Karpas-422 (cell line): ENCODE measurements at regions not wholly inside any gene's neighbourhood (a gene's known extent, or its start where the extent isn't known, plus 50 kb on each side); places are given as distances from the start of the nearest gene placed in this dataset.

Source experiments
- DNase-seq: peaks from one replicate; pipeline ENCODE4 v3.0.0-alpha.2; 2015
- H2AFZ ChIP-seq: fragments of 200-600 bp; sonication (generic); 2 replicates; pipeline ENCODE4 v1.6.1; 2014; ENCODE audit warnings: antibody characterized with exemption, low read length, mixed read lengths
- H3K27ac ChIP-seq: fragments of 200-600 bp; sonication (generic); 2 replicates; pipeline ENCODE4 v1.5.1; 2014; ENCODE audit warnings: mild to moderate bottlenecking, low read length, moderate library complexity
- H3K27me3 ChIP-seq: fragments of 200-600 bp; sonication (generic); 2 replicates; pipeline ENCODE4 v1.6.1; 2014; ENCODE audit warnings: low read length, mixed read lengths
- H3K36me3 ChIP-seq: fragments of 200-600 bp; sonication (generic); 2 replicates; pipeline ENCODE4 v1.6.1; 2014; ENCODE audit warnings: low read length, mixed read lengths; ENCODE audit not compliant: insufficient read depth
- H3K4me1 ChIP-seq: fragments of 200-600 bp; sonication (generic); 2 replicates; pipeline ENCODE4 v1.6.1; 2014; ENCODE audit warnings: mild to moderate bottlenecking, low read length, mixed read lengths
- H3K4me2 ChIP-seq: fragments of 200-600 bp; sonication (generic); 2 replicates; pipeline ENCODE4 v1.6.1; 2014; ENCODE audit warnings: low read length, low read depth, mild to moderate bottlenecking; ENCODE audit not compliant: poor library complexity, severe bottlenecking
- H3K4me3 ChIP-seq: fragments of 200-600 bp; sonication (generic); 2 replicates; pipeline ENCODE4 v1.5.1; 2014; ENCODE audit warnings: mild to moderate bottlenecking, antibody characterized with exemption, low read length, mixed read lengths
- H3K79me2 ChIP-seq: fragments of 200-600 bp; sonication (generic); 2 replicates; pipeline ENCODE4 v1.6.1; 2014; ENCODE audit warnings: mild to moderate bottlenecking, low read length, mixed read lengths
- H3K9ac ChIP-seq: fragments of 200-600 bp; sonication (generic); 2 replicates; pipeline ENCODE4 v1.6.0; 2014; ENCODE audit warnings: low read length
- H3K9me2 ChIP-seq: fragments of 200-600 bp; sonication (generic), shearing (Covaris generic); replicated peaks from 2 replicates; pipeline ENCODE4 v1.6.0; 2014; ENCODE audit warnings: mild to moderate bottlenecking, low read length, moderate library complexity; ENCODE audit not compliant: insufficient read depth
- H3K9me3 ChIP-seq: fragments of 300-700, 200-600 bp; sonication (generic); 2 replicates; pipeline ENCODE4 v1.6.1; 2014; ENCODE audit warnings: low read length, mixed read lengths
- H4K20me1 ChIP-seq: fragments of 200-600 bp; sonication (generic); 2 replicates; pipeline ENCODE4 v1.6.1; 2014; ENCODE audit warnings: mild to moderate bottlenecking, antibody characterized with exemption, low read length, low read depth; ENCODE audit not compliant: insufficient read depth

GRCh38 chr4:161222889-161223288 is 940.9 kb downstream of the FSTL5 start:
- H3K36me3 ChIP-seq = no peaks in the 10 kb centered on the region
- no peaks in the 10 kb centered on the region for H4K20me1 ChIP-seq
- no peaks in the 10 kb centered on the region for H3K79me2 ChIP-seq
- no peaks in the 10 kb centered on the region for H3K9me2 ChIP-seq
- H3K27me3 ChIP-seq = no peaks in the 10 kb centered on the region
- H3K4me2 ChIP-seq = no peak overlapping the region
- H2AFZ ChIP-seq = no peak overlapping the region
- DNase-seq = no peak
- H3K4me1 ChIP-seq = no peaks in the 10 kb centered on the region
- H3K27ac ChIP-seq = no peak overlapping the region
- peaks cover 57% of the 10 kb centered on the region for H3K9me3 ChIP-seq
- H3K4me3 ChIP-seq = no peak overlapping the region
- no peak overlapping the region for H3K9ac ChIP-seq

- Histone ChIP-seq H3K9me3 (peaks cover 28% of the 10 kb centered on the region), H4K20me1 (no peaks in the 10 kb centered on the region), H3K36me3 (no peaks in the 10 kb centered on the region), H3K27me3 (no peaks in the 10 kb centered on the region), H3K4me3 (no peak overlapping the region), H3K4me1 (no peaks in the 10 kb centered on the region), H3K27ac (no peak overlapping the region), H3K9ac (no peak overlapping the region), H3K9me2 (no peaks in the 10 kb centered on the region), H3K4me2 (no peak overlapping the region), H3K79me2 (no peaks in the 10 kb centered on the region), H2AFZ (no peak overlapping the region)
- DNase-seq = no peak
These were observed 955.2 kb downstream of the FSTL5 start for GRCh38 chr4:161208564-161208963.

GRCh38 chr4:161206528-161207080 is 957.2 kb downstream of the FSTL5 start:
- H3K4me3 ChIP-seq = no peak overlapping the region
- no peak overlapping the region for H3K27ac ChIP-seq
- H3K9me2 ChIP-seq = no peaks in the 10 kb centered on the region
- H3K27me3 ChIP-seq = no peaks in the 10 kb centered on the region
- no peak for DNase-seq
- H4K20me1 ChIP-seq = no peaks in the 10 kb centered on the region
- no peak overlapping the region for H2AFZ ChIP-seq
- H3K4me2 ChIP-seq = no peak overlapping the region
- H3K9ac ChIP-seq = no peak overlapping the region
- H3K36me3 ChIP-seq = no peaks in the 10 kb centered on the region
- no peaks in the 10 kb centered on the region for H3K79me2 ChIP-seq
- H3K9me3 ChIP-seq = peaks cover 29% of the 10 kb centered on the region
- H3K4me1 ChIP-seq = no peaks in the 10 kb centered on the region

- no peak overlapping the region for H2AFZ ChIP-seq
- H3K9me3 ChIP-seq = peaks cover 31% of the 10 kb centered on the region
These were observed 959.9 kb downstream of the FSTL5 start for GRCh38 chr4:161203865-161204264.

GRCh38 chr4:161197912-161198311 is 965.9 kb downstream of the FSTL5 start:
- H2AFZ ChIP-seq = no peak overlapping the region
- no peak overlapping the region for H3K4me2 ChIP-seq
- no peaks in the 10 kb centered on the region for H3K4me1 ChIP-seq

More at GRCh38 chr4:161203865-161204264, 959.9 kb downstream of the FSTL5 start:
- H3K27me3 ChIP-seq = no peaks in the 10 kb centered on the region
- H3K27ac ChIP-seq = no peak overlapping the region
- H3K4me1 ChIP-seq = no peaks in the 10 kb centered on the region
- H3K79me2 ChIP-seq = no peaks in the 10 kb centered on the region
- no peak for DNase-seq
- H3K36me3 ChIP-seq = no peaks in the 10 kb centered on the region
- H4K20me1 ChIP-seq = no peaks in the 10 kb centered on the region
- H3K4me2 ChIP-seq = no peak overlapping the region
- H3K9ac ChIP-seq = no peak overlapping the region
- H3K9me2 ChIP-seq = no peaks in the 10 kb centered on the region
- H3K4me3 ChIP-seq = no peak overlapping the region

GRCh38 chr4:161197474-161197873 is 966.3 kb downstream of the FSTL5 start:
- Histone ChIP-seq H3K27me3 (no peaks in the 10 kb centered on the region), H3K4me3 (no peak overlapping the region), H3K27ac (no peak overlapping the region), H3K9me3 (peaks cover 37% of the 10 kb centered on the region), H4K20me1 (no peaks in the 10 kb centered on the region), H3K4me2 (no peak overlapping the region), H2AFZ (no peak overlapping the region), H3K9me2 (no peaks in the 10 kb centered on the region), H3K36me3 (no peaks in the 10 kb centered on the region), H3K9ac (no peak overlapping the region), H3K79me2 (no peaks in the 10 kb centered on the region), H3K4me1 (no peaks in the 10 kb centered on the region)
- no peak for DNase-seq

More at GRCh38 chr4:161197912-161198311, 965.9 kb downstream of the FSTL5 start:
- H3K36me3 ChIP-seq = no peaks in the 10 kb centered on the region
- no peaks in the 10 kb centered on the region for H3K27me3 ChIP-seq
- H3K27ac ChIP-seq = no peak overlapping the region
- H4K20me1 ChIP-seq = no peaks in the 10 kb centered on the region
- no peaks in the 10 kb centered on the region for H3K9me2 ChIP-seq
- no peaks in the 10 kb centered on the region for H3K79me2 ChIP-seq
- no peak overlapping the region for H3K9ac ChIP-seq
- peaks cover 39% of the 10 kb centered on the region for H3K9me3 ChIP-seq
- H3K4me3 ChIP-seq = no peak overlapping the region
- no peak for DNase-seq

GRCh38 chr4:161189286-161190134 is 974.3 kb downstream of the FSTL5 start:
- Histone ChIP-seq H3K27ac (no peak overlapping the region), H3K9me3 (peaks cover 63% of the 10 kb centered on the region)

GRCh38 chr4:161188578-161188977 is 975.2 kb downstream of the FSTL5 start:
- Histone ChIP-seq H3K4me2 (no peak overlapping the region), H3K4me1 (no peaks in the 10 kb centered on the region), H3K9ac (no peak overlapping the region), H3K4me3 (no peak overlapping the region), H3K9me2 (no peaks in the 10 kb centered on the region), H3K27me3 (no peaks in the 10 kb centered on the region), H3K36me3 (no peaks in the 10 kb centered on the region), H3K9me3 (peaks cover 68% of the 10 kb centered on the region), H2AFZ (no peak overlapping the region), H3K79me2 (no peaks in the 10 kb centered on the region), H3K27ac (no peak overlapping the region), H4K20me1 (no peaks in the 10 kb centered on the region)
- no peak for DNase-seq

More at GRCh38 chr4:161189286-161190134, 974.3 kb downstream of the FSTL5 start:
- H3K4me1 ChIP-seq = no peaks in the 10 kb centered on the region
- no peaks in the 10 kb centered on the region for H3K79me2 ChIP-seq
- no peaks in the 10 kb centered on the region for H3K36me3 ChIP-seq
- H3K9me2 ChIP-seq = no peaks in the 10 kb centered on the region
- H3K27me3 ChIP-seq = no peaks in the 10 kb centered on the region
- H3K4me2 ChIP-seq = no peak overlapping the region
- no peak overlapping the region for H3K9ac ChIP-seq
- no peaks in the 10 kb centered on the region for H4K20me1 ChIP-seq
- no peak overlapping the region for H2AFZ ChIP-seq
- H3K4me3 ChIP-seq = no peak overlapping the region
- no peak for DNase-seq
